HepG2 (cell line): ENCODE measurements at regions not wholly inside any gene's neighbourhood (a gene's known extent, or its start where the extent isn't known, plus 50 kb on each side); places are given as distances from the start of the nearest gene placed in this dataset.

Experiments
- ATAC-seq: fragments of 200-7000 bp; cut with Tn5 transposase; 3 replicates; pipeline ENCODE4 v1.9.1; 2020; ENCODE audit warnings: mild to moderate bottlenecking, moderate library complexity
- BruUV-seq: library from RNA; stranded (reverse); fragments of 400-500 nt; replicated peaks from 2 replicates; lab custom pipeline; 2021; lab: Mats Ljungman, UMichigan
- CTCF ChIA-PET: fragments of 300-600 bp; formaldehyde crosslinking; extraction: SDS; loops from one replicate; lab custom pipeline; 2021; ENCODE audit warnings: low total read pairs, inconsistent platforms, low intra/inter-chr PET ratio; lab: Yijun Ruan, JAX
- POLR2A ChIA-PET: fragments of 350-600 bp; sonication (Branson Sonifier 250); formaldehyde crosslinking; loops from one replicate; lab custom pipeline; 2020; ENCODE audit warnings: antibody characterized with exemption, inconsistent platforms; lab: Yijun Ruan, JAX
- DNase-seq: peaks from one replicate; pipeline ENCODE4 v3.0.0-alpha.2; 2015; ENCODE audit warnings: low spot score
- FAIRE-seq: peaks from 3 replicates; lab custom pipeline; 2011; peaks lifted over from hg19 to GRCh38; lab: Jason Lieb, UNC
- H2AFZ ChIP-seq: one replicate; pipeline ENCODE4 v1.6.1; 2011; ENCODE audit warnings: low read length, inconsistent platforms
- H3K27ac ChIP-seq: fragments of 300-600 bp; 3 replicates; pipeline ENCODE4 v1.8.0; 2011; ENCODE audit warnings: mixed run types, mild to moderate bottlenecking, mixed read lengths, low read length, inconsistent platforms; ENCODE audit not compliant: insufficient read depth; ENCODE audit errors: extremely low read length
- H3K27me3 ChIP-seq, 2 experiments: fragments of 200-600 bp in 1 of 2; 2 replicates in 1 of 2; 3 replicates in 1 of 2; pipeline versions ENCODE4 v1.6.0 to v1.8.0; 2011; ENCODE audit warnings: low read length in 2 of 2, mild to moderate bottlenecking in 2 of 2, moderate library complexity in 2 of 2, inconsistent platforms in 1 of 2; ENCODE audit not compliant: insufficient read depth in 2 of 2, control insufficient read depth in 1 of 2
- H3K36me3 ChIP-seq, 2 experiments: fragments of 200-600 bp in 1 of 2; replicated peaks in 1 of 2; 2 replicates in 1 of 2; 3 replicates in 1 of 2; pipeline versions ENCODE4 v1.5.1 to v1.8.0; 2011; ENCODE audit warnings: low read length in 2 of 2, inconsistent platforms in 1 of 2; ENCODE audit not compliant: insufficient read depth in 2 of 2, control insufficient read depth in 1 of 2
- H3K4me1 ChIP-seq: 2 replicates; pipeline ENCODE4 v1.5.1; 2012; ENCODE audit warnings: low read length, inconsistent platforms; ENCODE audit not compliant: insufficient read depth
- H3K4me2 ChIP-seq: 2 replicates; pipeline ENCODE4 v1.6.0; 2011; ENCODE audit warnings: low read depth, low read length, inconsistent platforms
- H3K4me3 ChIP-seq, 3 experiments: fragments of 200-600 bp in 1 of 3; sonication (generic), shearing (Covaris generic) in 1 of 3; replicated peaks in 1 of 3; 2 replicates each; pipeline ENCODE4 v1.5.1; 2011 to 2016; ENCODE audit warnings: low read length in 3 of 3, inconsistent platforms in 2 of 3, low read depth in 2 of 3, mild to moderate bottlenecking in 2 of 3, control low read depth in 1 of 3, mixed read lengths in 1 of 3; ENCODE audit not compliant: insufficient read depth in 1 of 3
- H3K79me2 ChIP-seq: one replicate; pipeline ENCODE4 v1.6.1; 2011; ENCODE audit warnings: low read length, inconsistent platforms; ENCODE audit not compliant: insufficient read depth
- H3K9ac ChIP-seq: 2 replicates; pipeline ENCODE4 v1.6.0; 2011; ENCODE audit warnings: mild to moderate bottlenecking, low read depth, low read length, inconsistent platforms; ENCODE audit not compliant: insufficient read depth
- H3K9me3 ChIP-seq: 2 replicates; pipeline ENCODE4 v1.5.1; 2012; ENCODE audit warnings: mild to moderate bottlenecking, low read length
- H4K20me1 ChIP-seq: 2 replicates; pipeline ENCODE4 v1.6.0; 2011; ENCODE audit warnings: inconsistent platforms, mild to moderate bottlenecking, low read length, moderate library complexity; ENCODE audit not compliant: insufficient read depth
- REL ChIP-seq: sonication (generic); formaldehyde crosslinking; conservative IDR thresholded peaks from 2 replicates; pipeline ENCODE4 v1.8.0; 2022; ENCODE audit warnings: mild to moderate bottlenecking, missing genetic modification reagents, moderate library complexity
- WGBS: methylation state at CpG from one replicate; pipeline ENCODE4 v1.1.6; 2017; ENCODE audit warnings: low lambda C conversion rate; 5-methylcytosine and 5-hydroxymethylcytosine counted together
- in situ Hi-C: cut with HindIII; loops from 2 replicates; pipeline ENCODE4 v1.10.0; 2017; ENCODE audit warnings: low pct_unique_long_range_greater_than_20kb; ENCODE audit not compliant: extremely low pct_ligation_motif_present
- intact Hi-C: fragments of 100-400 bp; cut with micrococcal nuclease; formaldehyde crosslinking; loops from one replicate; pipeline ENCODE4 v1.10.0; 2022; ENCODE audit not compliant: unreplicated experiment
- TF ChIP-seq, protein P1 (sequence below), 2 experiments: fragments of 450-650 bp in 1 of 2; sonication (generic) in 1 of 2; formaldehyde crosslinking in 1 of 2; IDR thresholded peaks; 2 replicates each; pipeline versions ENCODE4 v1.6.1 to v1.8.0; 2016 to 2022; ENCODE audit warnings: antibody characterized with exemption in 1 of 2, mild to moderate bottlenecking in 1 of 2, missing genetic modification reagents in 1 of 2

DNA sequence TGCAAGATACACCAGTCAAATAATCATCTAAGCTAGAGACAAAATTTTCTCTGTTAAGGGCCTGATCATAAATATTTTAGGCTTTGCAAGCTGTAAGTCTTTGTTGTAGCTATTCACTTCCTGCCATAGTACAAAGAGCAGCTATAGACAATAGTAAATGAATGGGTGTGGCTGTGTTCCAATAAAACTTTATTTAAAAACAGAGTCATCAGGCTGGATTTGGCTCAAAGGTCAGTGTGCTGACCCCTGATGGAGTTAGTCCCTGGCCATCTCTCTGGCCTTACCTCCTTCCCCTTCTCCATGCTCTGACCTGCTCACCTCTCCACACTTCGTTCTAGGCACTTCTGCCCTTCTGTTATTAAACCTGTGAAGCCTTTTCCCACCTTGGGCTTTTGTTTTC is 86.0 kb downstream of the DRD1 start:
- Histone ChIP-seq H3K4me3 (no peak overlapping the region), H3K4me2 (no peak overlapping the region), H3K79me2 (no peaks in the 10 kb centered on the region), H3K36me3 (no peaks in the 10 kb centered on the region), H2AFZ (no peak overlapping the region), H3K27me3 (peaks cover 0 to 25% of the 10 kb centered on the region in 2 experiments; a peak in 2 of 5 replicates), H3K9me3 (no peaks in the 10 kb centered on the region), H3K4me1 (no peaks in the 10 kb centered on the region), H4K20me1 (no peaks in the 10 kb centered on the region), H3K27ac (no peak overlapping the region), H3K9ac (no peak overlapping the region)
- intact Hi-C loops, result no loop called here
- ChIA-PET POLR2A (no interaction called here), CTCF (no interaction called here)
- DNase-seq (no peak), FAIRE-seq (no peak), ATAC-seq (no peak)
- BruUV-seq, result no TSS peak
- TF ChIP-seq, protein P1, sequence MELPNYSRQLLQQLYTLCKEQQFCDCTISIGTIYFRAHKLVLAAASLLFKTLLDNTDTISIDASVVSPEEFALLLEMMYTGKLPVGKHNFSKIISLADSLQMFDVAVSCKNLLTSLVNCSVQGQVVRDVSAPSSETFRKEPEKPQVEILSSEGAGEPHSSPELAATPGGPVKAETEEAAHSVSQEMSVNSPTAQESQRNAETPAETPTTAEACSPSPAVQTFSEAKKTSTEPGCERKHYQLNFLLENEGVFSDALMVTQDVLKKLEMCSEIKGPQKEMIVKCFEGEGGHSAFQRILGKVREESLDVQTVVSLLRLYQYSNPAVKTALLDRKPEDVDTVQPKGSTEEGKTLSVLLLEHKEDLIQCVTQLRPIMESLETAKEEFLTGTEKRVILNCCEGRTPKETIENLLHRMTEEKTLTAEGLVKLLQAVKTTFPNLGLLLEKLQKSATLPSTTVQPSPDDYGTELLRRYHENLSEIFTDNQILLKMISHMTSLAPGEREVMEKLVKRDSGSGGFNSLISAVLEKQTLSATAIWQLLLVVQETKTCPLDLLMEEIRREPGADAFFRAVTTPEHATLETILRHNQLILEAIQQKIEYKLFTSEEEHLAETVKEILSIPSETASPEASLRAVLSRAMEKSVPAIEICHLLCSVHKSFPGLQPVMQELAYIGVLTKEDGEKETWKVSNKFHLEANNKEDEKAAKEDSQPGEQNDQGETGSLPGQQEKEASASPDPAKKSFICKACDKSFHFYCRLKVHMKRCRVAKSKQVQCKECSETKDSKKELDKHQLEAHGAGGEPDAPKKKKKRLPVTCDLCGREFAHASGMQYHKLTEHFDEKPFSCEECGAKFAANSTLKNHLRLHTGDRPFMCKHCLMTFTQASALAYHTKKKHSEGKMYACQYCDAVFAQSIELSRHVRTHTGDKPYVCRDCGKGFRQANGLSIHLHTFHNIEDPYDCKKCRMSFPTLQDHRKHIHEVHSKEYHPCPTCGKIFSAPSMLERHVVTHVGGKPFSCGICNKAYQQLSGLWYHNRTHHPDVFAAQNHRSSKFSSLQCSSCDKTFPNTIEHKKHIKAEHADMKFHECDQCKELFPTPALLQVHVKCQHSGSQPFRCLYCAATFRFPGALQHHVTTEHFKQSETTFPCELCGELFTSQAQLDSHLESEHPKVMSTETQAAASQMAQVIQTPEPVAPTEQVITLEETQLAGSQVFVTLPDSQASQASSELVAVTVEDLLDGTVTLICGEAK (IDR thresholded peaks at IDR 0.05), result no peak
- TF ChIP-seq, protein P1 (CRISPR knock-in tag; IDR thresholded peaks at IDR 0.05), result peak; percentile 83
- TF ChIP-seq REL (CRISPR knock-in tag), result no peak
- in situ Hi-C loops, result no loop called here
- WGBS, result 0% methylated on average over 1 of the region's 1 CpG
